ENCODE measurements at regions not wholly inside any gene's neighbourhood (a gene's known extent, or its start where the extent isn't known, plus 50 kb on each side); places are given as distances from the start of the nearest gene placed in this dataset.
"Not testable (repeated sequence)": the region's sequence is repeated elsewhere in the genome, so short reads cannot be mapped to it uniquely, and the experiment has no call there.

DNA sequence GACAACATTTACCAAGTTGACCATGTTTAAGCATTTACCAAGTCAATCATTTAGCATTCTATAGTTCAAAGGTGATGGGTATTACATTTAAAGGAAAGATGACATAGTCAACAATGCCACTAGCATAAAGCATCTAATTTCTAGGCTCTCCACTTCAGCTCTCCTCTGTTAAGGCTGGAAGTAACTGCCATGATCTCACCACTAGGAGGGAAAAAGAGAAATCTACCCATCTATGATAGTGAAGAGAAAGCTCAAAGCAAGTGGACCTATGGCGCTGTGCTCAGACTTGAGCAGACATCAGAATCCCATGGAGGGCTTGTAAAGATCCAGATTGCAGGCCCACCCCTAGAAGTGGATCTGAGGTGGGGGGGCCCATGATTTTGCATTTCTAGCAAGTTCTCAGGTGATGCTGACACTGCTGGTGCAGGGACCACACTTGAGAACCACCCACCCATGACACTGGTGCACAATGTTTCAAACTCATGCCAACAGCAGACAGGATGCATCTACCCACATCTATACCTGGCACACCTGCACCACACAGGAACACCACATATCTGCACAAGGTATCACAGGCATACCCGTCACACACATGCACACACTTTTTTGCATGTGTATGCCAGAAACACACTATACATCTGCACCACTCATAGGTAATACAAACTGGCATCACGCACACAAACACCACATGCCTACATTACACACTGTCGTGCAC, 392.9 kb upstream of the RUNX1 start:
- no peak for DNase-seq

DNA sequence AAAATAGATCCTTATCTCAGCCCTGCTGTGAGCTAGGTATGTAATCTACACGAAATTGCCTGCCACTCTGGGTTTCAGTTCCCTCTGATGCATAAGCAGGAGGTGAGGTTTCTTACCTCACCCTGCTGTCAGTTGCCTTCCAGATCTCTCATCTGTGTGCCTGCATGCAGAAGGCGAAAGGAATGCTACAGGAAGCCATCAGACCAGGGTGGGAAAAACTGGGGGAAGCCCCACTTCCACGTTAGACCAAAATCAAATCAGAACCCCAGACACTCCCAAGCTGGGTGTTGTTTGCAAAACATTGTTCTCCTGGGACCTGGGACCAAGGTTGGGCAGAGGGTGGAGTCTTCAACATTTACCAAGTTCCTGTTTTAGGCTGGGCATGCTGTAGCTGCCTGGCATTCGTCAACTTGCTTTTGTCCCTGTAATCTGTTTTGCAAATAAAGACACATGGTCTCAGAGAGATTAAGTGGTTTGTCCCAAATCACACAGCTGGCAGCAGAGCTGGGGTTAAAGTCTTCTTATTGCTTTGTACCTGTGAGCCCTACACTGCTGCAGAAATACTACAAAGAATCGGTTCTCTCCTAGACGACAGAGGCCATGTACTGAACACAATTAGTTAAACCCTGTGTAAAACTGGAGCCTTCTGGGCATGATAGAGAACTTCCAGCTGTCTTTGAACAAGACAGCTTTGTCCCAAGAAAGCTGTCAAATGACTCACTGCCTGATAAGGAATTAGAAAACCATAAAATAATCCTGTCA, 389.7 kb upstream of the RUNX1 start:
- no peak for DNase-seq

DNA sequence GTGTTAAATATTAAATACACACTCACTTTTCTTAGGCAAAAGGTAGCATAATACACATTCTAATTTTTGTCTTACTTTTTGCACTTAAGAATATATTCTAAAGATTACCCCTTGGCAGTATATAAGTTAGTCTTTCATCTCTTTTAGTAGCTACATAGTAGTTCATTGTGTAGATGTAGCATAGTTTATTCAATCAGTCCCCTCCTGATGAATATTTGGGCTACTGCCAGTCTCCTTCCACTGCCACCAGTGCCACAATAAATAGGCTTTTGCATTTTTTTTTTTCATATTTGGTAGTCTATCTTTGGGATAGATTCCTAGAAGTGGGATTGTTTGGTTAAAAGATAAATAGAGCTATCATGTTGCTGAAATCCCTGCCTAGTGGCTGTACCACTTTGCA, 388.8 kb upstream of the RUNX1 start:
- no peak for DNase-seq

DNA sequence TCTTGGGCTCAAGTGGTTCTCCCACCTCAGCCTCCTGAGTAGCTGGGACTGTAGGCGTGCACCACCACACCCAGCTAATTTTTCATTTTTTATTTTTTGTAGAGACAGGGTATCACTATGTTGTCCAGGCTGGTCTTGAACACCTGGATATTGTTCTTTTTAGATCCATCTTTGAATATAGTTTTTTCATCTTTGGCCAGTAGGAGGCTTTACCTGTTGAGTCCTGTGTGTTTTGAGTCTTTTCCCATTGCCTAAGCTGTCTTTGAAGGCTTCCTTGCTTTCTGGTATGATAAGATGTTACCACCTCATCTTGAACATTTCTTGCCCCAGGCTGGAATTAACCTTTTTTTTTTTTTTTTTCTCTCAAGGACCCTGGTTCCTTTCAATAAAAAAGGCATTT, 387.8 kb upstream of the RUNX1 start:
- no peak for DNase-seq

DNA sequence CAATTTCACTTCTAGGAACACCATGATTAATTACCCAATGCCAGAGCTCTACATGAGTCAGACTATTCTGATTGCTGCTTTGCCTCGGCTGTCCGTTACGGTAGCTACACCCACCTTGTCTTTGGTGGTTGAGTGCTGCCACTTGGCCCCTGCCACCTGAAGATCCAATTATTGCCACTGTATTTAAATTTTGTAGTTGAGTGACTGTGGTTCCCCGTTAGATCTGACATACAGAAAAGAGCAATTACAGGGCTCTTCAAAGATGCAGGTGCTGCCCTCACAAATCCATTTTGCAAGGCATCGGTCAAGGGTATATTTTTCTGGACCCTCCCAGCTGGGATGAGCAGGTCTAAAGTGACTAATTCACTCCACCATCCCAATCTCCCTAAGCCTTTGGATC, 383.5 kb upstream of the RUNX1 start:
- not testable (repeated sequence) for DNase-seq

DNA sequence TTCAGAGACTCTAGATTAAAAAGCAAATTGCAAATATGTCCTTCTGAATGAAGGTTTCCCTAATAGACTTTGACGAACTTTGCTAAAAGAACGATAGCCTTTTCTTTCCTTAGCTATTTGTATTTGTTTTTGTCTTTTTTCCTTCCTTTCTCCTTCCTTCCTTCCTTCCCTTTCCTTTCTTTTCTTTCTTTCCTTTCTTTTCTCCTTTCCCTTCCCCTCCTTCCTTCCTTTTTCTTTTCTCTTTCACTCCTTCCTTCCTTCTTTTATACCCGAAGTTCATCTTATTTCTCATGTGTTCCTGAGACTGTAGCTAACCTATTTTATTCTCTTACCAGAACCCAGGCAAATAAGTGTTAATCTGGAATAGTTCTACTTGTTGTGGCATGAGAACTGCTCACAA, 381.2 kb upstream of the RUNX1 start:
- no peak for DNase-seq

DNA sequence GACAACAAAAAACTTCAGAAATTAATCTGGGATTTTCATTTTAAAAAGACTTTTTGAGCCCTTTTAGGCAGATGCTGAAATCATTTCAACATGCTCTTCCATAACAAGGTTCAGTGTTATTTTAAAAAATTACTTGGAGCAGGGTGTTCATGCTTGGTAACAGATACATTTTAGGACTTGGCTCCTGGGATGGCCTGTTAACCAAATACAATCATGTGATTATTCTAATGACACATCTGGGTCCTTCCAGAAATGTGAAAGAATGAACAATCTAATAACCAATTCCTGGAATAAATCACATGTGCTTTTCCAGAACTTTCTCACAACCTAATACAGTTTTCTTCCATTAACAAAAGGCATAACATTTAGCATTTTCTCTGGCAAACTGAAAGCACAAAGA, 379.8 kb upstream of the RUNX1 start:
- no peak for DNase-seq

DNA sequence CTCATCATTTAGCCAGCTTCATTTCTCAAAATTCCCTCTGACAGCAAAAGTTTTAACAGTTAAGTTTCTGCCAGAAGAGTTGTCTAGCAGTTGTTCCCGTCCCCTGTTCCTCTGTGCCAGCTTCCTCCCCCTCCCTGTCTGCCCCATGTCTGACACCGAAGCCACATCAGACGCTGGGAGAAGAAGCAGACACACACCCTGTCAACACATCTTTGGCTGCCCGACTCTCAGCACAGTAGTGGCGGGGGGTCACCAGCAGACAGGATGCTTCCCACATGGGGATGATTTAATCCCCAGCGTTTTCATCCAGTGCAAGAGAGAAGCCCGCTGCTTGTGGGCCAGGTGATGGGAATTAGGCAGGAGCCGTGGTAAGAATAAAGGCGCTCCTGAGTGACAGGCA, 379.4 kb upstream of the RUNX1 start:
- DNase-seq: no peak

DNA sequence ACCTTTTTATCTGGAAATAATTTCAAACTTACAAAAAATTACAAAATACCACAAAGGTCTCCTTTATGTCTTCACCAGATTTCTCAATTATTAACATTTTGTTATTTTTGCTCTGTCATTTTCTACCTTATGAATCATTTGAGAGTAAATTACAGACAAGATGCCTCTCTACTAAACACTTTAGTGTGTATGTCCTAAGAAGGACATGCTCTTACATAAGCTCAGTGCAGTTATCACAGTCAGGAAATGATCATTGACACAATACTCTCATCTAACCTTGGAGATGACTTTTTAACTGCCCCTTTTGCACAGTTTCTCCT, 378.9 kb upstream of the RUNX1 start:
- no peak for DNase-seq

DNA sequence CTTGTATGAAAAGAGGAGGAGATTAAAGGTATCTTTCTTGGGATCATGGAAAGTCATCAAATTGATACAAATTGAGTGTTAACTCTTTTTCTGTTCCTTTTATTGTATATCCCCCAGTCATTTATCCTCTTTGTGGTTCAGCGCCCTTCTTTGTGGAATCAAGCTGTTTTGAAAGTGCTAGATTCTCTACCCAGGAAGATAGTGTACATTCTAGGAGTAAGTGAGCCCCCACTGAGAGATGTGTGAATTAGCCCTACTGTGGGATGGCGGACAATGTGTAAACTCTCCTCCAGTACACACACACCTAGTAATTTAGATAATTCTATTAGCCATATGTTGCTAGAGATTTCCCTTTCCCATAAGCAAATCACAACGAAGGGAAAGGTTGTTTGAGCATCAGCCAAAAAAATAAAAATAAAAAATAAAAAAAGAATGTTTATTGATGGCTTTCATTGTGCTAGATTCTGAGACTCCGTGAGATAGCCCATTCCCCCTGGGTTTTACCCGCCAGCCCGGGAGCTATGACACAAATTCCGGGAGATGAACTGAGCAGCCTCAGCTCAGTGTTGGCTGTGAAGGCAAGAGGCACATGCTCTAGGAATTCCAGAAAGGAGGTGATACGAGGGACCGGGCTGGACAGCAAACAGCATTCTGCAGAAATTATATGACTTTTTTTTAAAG, 378.4 kb upstream of the RUNX1 start:
- DNase-seq: no peak

DNA sequence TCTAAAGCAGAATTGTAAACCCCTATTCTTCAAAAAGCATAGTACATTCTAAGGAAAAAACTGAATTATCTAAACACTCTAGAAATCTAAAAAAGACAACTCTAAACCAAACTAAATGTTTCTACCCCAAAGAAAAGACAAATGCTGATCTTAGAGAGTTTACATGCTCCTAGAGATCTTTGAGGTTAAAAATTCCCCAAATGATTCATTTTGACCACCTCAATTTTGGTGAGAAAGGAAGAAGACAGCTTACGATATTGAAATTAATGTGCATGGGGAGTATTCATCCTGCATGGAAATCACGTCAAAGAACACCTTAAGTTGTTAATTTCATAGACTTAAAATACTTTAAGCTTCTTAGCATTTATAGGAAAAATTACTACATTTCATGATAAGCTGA, 377.8 kb upstream of the RUNX1 start:
- no peak for DNase-seq

DNA sequence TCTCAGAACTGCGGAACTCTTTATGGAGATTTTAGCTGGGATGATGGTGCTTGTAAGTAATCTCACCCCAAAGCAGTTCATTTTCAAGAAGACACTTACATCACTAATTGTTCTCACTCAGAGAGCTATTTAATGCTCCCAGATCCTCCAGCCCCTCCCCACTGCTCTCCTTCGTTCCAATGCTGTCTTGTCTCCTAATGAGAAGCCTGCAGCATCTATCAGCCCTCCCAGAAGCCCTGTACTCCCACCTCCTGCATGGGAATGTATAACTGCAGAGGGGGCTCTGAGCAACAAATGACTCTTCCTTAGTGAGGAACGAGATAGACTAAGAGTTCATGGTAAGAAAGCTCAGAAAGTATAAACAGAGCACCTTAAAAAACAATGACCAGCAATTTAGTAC, 377.4 kb upstream of the RUNX1 start:
- no peak for DNase-seq

DNA sequence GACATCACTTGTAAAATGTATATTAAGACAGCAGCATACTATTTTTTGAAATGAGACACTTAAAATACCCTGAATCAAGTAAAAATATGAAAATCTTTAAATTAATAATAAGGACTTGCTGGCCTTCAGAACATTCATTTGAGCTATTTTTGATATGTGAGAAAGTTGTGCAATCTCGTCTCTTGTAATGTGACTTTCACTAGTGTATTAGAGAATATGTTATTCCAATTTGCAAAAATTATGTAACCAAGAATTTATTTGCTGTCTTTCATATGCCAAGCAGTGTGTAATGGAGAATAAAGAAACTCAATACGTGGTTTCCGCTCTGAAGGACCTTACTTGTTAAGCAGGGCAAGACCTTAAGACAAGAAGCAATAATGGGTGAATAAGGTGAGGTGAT, 375.0 kb upstream of the RUNX1 start:
- no peak for DNase-seq

DNA sequence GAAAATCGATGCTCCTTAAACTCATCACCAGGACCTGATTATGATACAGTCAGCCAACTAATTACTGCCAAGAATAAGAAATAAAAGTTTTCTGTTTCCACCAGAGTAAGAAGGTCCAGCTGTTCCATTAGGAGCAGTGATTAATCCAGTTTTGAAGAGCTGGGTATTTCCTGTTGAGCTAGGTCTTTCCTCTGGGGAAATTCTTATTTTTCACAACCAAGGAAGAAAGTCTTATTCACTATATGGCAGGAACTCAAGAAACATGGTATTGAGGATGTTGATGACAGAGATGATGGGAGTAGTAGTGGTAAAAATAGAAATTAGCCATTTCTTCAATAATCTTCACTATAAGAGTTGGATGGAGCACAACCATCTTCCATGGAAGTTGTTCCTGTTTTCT, 374.6 kb upstream of the RUNX1 start:
- no peak for DNase-seq

DNA sequence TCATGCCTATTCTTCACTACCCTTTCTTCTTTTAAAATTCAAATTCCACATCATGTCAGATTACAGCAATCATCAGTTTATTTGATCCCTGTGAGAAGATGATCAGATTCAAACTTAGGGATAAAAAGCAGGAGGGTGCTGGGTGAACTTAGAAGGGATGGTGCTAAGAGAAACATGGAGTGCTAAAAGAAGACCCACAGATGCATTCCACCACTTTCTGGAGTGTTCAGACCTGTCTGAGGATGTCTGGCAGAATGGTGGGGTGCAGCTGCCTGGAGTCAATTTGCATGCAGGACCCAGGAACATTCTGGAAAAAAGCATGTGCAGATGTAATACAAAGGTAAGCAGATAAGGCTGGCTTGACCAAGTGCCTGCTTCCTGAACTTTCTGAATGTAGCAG, 372.9 kb upstream of the RUNX1 start:
- DNase-seq: no peak

DNA sequence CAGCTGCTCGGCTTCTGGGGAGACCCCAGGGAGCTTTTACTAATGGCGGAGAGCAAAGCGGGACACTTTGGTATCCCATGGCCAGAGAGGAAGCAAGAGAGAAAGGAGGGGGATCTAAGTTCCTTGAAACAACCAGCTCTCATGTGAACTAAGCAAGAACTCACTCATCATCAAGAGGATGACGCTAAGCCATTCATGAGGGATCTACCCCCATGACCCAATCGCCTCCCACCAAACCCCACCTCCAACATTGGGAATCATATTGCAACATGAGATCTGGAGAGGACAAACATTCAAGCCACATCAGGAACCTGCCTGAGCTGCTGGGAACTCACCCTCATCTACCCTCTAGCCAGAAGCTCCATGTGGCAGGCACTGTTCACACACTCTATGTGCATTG, 372.1 kb upstream of the RUNX1 start:
- DNase-seq: no peak

DNA sequence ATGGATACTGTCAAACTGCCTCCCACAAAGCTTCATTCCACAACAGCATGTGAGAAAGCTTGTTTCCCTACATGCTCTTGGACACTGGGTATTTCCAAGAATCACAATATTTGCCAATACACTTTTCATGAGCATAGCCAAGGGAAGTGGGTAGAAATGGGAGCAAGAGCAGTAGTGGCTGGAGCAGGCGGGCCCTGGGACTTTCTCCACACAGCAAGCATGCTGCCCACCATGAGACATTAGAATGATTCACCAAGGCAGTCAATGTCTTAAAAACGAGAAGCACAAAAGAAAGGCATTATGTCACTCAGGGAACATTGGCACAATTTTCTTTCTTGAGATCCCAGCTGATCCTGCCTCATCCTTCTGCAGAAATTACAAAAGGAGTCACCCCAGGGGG, 371.6 kb upstream of the RUNX1 start:
- no peak for DNase-seq

DNA sequence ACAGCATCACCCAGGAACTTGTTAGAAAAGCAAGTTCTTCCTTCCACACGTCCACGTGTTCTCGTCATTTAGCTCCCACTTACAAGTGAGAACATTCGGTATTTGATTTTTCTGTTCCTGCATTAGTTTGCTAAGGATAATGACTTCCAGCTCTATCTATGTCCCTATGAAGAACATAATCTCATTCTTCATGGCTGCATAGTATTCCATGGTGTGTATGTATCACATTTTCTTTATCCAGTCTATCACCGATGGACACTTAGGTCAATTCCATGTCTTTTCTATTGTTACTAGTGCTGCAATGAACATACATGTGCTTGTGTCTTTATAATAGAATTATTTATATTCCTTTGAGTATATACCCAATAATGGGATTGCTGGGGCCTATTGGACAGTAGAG, 368.7 kb upstream of the RUNX1 start:
- DNase-seq: no peak

DNA sequence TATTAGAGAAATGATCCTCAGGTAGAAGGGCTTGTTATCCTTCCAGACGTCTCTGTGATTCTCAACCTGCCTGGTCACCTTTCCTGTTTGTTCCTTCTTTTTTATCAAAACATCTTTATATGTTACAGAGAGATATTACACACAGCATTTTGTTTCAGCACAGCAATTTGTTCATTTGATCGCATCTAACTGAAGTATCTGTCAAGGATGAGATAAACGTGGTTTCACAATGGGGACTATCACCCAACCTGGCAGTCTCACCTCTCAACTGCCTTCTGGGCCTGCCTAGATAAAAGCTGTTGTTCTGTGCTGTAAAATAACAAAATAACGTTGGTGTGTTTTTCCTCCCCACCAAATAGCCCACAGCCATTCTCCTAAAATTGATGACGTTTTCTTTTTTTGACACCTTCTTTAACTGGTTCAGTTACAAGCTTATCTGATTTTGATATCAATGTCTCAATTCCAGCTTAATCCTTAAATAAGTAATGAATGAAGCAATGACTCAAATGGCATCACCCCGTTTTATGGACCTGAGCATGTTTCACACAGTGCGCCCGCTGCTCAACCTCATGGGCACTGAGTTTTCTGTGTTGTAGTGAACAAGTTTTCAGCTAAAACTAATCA, 367.9 kb upstream of the RUNX1 start:
- DNase-seq: no peak

DNA sequence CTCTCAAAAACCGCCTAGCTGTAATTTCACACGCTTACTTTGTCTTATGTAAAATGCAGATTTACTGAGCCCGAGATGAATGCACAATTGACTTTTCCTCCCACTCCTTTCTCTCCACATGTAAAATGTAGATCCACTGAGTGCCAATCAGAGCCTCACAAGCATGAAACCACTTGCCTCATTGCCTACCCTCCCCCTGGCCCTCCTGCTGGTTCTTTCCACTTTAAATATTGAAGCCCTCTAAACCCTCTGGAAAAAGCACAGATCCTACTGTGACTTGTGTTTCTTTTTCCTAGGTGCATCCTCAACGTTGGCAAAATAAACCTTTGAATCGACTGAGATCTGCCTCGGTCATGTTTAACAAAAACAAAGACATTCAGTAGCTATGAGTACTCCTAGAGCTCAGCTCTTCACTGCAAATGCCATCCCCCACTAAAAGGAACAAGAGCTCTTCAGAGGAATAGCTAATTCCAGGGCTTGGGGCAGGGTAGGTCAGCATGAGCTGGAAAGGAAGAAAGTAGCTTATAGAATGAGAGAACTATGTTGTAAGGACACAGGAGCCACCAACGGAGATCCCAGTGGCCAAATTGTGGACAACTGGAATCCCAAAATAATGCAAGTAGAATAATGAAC, 365.5 kb upstream of the RUNX1 start:
- DNase-seq: no peak

DNA sequence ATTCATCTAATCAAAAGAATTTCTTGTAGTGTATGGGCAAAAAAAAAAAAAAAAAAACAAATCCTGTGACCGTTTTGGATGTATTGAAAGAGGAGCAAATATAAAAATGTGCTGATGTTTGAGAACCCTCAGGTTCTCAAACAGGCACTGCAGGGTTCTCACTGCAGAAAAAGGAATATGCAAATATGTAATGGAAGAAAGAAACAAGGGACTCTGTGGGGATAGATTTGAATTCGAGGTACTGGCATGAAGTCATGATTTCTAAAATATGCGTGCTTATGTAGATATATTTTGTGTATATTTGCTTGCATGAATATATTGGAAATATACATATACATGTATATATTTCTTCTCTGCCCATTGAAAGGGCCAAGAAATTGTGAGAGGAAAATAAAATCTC, 365.0 kb upstream of the RUNX1 start:
- DNase-seq: no peak

DNA sequence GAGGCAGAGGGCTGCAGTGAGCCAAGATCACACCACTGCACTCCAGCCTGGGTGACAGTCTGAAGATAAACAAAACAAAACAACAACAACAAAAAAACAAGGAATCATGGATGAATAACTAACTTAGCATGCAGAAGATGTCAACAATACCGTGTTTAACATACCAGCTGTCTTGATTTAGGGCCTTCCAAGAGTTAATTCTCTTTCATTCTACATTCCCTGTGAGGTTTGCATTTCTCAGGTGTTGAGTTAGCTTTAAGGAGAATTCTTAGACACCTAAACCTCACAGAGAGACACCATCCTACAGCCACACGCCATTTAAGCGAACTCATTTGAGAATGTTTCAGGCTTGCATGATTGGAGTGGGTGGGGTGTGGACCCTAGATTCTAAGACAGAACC, 363.1 kb upstream of the RUNX1 start:
- DNase-seq: no peak

DNA sequence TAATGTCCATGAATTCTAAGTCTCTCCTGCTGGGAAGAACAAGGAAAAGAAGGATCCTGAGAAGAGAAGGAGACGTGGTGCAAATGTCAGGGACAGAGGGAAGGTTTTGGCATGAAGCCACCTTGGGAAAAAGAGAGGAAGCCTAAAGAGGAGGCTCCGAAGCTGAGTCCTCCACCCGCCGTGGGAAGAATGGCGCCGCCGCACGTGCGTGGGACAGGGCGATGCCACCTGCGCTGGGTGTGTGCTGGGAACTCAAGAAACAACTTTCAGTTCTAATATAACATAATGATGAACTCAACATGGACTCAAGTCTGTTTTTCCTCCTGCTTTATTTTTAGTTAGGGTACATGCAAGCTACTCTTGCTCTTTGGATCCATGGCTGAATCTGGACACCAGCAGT, 362.3 kb upstream of the RUNX1 start:
- DNase-seq: no peak

DNA sequence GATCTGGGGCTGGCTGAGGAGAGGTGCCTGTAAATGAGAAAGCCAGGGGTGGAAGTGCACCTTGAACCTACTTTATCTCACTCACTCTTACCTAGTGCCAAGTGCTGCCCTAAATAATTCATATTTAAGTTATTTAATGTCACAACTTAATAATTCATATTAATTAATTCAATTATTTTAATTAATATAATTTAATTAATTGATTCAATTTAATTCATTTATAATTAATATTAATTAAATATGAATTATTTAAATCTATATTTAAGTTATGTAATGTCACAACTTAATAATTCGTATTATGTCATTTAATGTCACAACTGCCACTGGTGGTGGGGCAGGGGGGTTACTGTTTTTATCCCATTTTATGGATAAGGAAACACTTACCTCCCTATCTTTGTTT, 361.6 kb upstream of the RUNX1 start:
- DNase-seq: no peak
